Activated naive CD4-positive, alpha-beta T cell treated with anti-CD3 and anti-CD28 coated beads, Interleukin-2, amount 10 ng/mL, durations not matched to agents 7 days and 5 days (primary cell): ENCODE measurements at regions not wholly inside any gene's neighbourhood (a gene's known extent, or its start where the extent isn't known, plus 50 kb on each side); places are given as distances from the start of the nearest gene placed in this dataset.

Source experiments
- CTCF ChIA-PET: fragments of 350-600 bp; sonication (Branson Sonifier 250); formaldehyde crosslinking; loops from one replicate; lab custom pipeline; 2021; ENCODE audit warnings: antibody characterized with exemption; lab: Charles Lee
- DNase-seq: peaks from one replicate; pipeline ENCODE4 v3.0.0-alpha.2; 2020
- H3K27ac Mint-ChIP-seq: one replicate; pipeline ENCODE4 v1.8.0; 2021; ENCODE audit warnings: mild to moderate bottlenecking, moderate library complexity, mixed read lengths
- H3K27me3 Mint-ChIP-seq: one replicate; pipeline ENCODE4 v1.8.0; 2021; ENCODE audit warnings: mild to moderate bottlenecking, mixed read lengths
- H3K36me3 Mint-ChIP-seq: one replicate; pipeline ENCODE4 v1.8.0; 2021; ENCODE audit warnings: mixed read lengths
- H3K4me1 Mint-ChIP-seq: one replicate; pipeline ENCODE4 v1.8.0; 2021; ENCODE audit warnings: mixed read lengths
- H3K4me3 Mint-ChIP-seq: one replicate; pipeline ENCODE4 v1.8.0; 2021; ENCODE audit warnings: mild to moderate bottlenecking, moderate library complexity, mixed read lengths
- H3K9me3 Mint-ChIP-seq: one replicate; pipeline ENCODE4 v1.8.0; 2021; ENCODE audit warnings: mixed read lengths

GRCh38 chr4:138945840-138946239 lies 69.7 kb upstream of the NOCT start:
- no peaks in the 10 kb centered on the region for H3K36me3 Mint-ChIP-seq
- H3K4me1 Mint-ChIP-seq, result no peaks in the 10 kb centered on the region
- no peak for DNase-seq
- no peaks in the 10 kb centered on the region for H3K9me3 Mint-ChIP-seq
- no peak overlapping the region for H3K27ac Mint-ChIP-seq
- H3K4me3 Mint-ChIP-seq, result no peak overlapping the region
- CTCF ChIA-PET, result no interaction called here
- peaks cover 9% of the 10 kb centered on the region for H3K27me3 Mint-ChIP-seq

DNA sequence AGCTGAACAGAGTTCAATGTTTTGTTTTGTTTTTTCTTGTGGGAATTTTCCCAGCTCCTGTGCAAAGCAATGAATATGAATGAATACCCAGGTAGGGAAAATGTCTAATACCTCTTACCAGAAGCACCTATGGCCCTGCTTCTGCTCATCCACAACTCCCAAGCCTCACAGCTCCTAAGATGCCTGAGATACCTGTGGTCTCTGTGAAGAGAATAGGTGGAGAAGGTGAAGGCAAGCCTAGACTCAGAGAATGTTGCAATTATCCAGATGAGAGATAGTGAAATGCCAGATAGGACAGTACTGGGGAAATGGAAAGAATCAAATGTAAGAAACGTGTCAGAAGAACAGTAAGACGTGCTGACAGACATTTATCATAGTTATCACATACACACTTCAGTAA lies 70.2 kb upstream of the NOCT start:
- Mint-ChIP-seq H3K4me1 (no peaks in the 10 kb centered on the region), H3K27me3 (peaks cover 9% of the 10 kb centered on the region), H3K27ac (no peak overlapping the region), H3K9me3 (no peaks in the 10 kb centered on the region), H3K4me3 (no peak overlapping the region), H3K36me3 (no peaks in the 10 kb centered on the region)
- DNase-seq, result no peak
- CTCF ChIA-PET, result no interaction called here

DNA sequence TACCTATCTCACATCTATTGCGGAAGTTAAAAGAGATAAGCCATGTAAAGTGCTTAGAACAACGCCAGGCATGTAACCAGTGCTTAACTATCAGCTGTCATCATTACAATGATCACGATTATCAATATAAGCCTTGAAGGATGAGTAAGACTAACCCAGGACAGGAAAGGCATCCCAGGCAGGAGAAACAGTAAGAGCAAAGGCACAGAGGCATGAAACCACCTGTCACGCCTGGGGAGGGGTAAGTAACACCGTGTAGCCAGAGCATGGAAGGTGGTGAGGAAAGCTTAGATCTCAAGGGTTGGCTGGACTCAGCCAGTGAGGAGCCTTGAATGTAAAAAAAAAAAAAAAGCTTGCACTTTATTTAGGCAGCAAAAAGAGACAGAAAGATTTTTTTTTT lies 71.7 kb upstream of the NOCT start:
- no peaks in the 10 kb centered on the region for H3K36me3 Mint-ChIP-seq
- no peaks in the 10 kb centered on the region for H3K4me1 Mint-ChIP-seq
- H3K4me3 Mint-ChIP-seq, result no peak overlapping the region
- H3K27ac Mint-ChIP-seq, result no peak overlapping the region
- DNase-seq, result no peak
- no peaks in the 10 kb centered on the region for H3K9me3 Mint-ChIP-seq
- H3K27me3 Mint-ChIP-seq, result peaks cover 9% of the 10 kb centered on the region
- CTCF ChIA-PET, result no interaction called here

GRCh38 chr4:138941037-138941436 lies 74.5 kb upstream of the NOCT start:
- no peak overlapping the region for H3K27ac Mint-ChIP-seq
- H3K9me3 Mint-ChIP-seq, result no peaks in the 10 kb centered on the region
- H3K36me3 Mint-ChIP-seq, result no peaks in the 10 kb centered on the region
- CTCF ChIA-PET, result no interaction called here
- peaks cover 4% of the 10 kb centered on the region for H3K27me3 Mint-ChIP-seq
- no peak for DNase-seq
- no peaks in the 10 kb centered on the region for H3K4me1 Mint-ChIP-seq
- H3K4me3 Mint-ChIP-seq, result no peak overlapping the region

DNA sequence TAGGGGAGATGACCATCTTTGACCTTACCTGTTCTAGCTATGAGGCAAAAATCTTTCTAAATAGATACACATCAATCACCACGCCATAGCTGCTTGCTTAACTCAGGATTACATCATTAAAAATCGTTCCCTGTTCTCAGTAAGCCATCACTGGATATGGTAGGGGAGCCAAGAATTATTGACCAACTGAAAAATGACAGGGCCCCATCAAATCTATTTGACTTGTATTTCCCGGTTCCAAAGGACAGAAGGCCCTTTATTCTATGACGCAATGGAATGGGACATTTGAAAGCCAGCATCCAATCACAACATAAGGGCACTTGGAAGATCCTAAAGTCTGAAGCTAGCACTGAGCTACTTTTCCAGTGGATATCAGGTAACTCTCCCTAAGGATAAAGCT lies 75.6 kb upstream of the NOCT start:
- H3K9me3 Mint-ChIP-seq, result no peaks in the 10 kb centered on the region
- H3K27ac Mint-ChIP-seq, result no peak overlapping the region
- no peak overlapping the region for H3K4me3 Mint-ChIP-seq
- H3K36me3 Mint-ChIP-seq, result no peaks in the 10 kb centered on the region
- no peak for DNase-seq
- peaks cover 4% of the 10 kb centered on the region for H3K27me3 Mint-ChIP-seq
- CTCF ChIA-PET, result no interaction called here
- H3K4me1 Mint-ChIP-seq, result no peaks in the 10 kb centered on the region

DNA sequence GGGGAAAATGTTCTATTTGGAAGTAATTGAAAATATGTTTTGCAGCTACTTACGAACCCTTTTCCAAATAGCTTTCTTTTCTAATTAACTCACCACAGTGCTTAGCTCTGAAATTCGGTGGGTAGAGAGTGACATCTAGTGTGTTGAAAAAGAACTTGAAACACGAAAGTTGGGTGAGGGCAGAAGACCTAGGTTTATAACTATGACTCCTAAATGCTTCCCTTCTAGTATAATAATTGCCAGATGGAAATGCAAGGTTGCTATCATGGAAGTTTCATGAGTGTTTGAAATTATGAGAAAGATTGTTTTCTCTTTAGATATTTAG lies 77.3 kb upstream of the NOCT start:
- CTCF ChIA-PET, result interaction anchor here (0.6 to 1.5 kb wide), 8 partner anchors 9 to 1121 kb away, joined by 3 to 8 read pairs (median 4); no protein-coding TSS in a partner anchor
- no peak for DNase-seq
- peaks cover 4% of the 10 kb centered on the region for H3K27me3 Mint-ChIP-seq
- no peaks in the 10 kb centered on the region for H3K9me3 Mint-ChIP-seq
- no peak overlapping the region for H3K4me3 Mint-ChIP-seq
- no peaks in the 10 kb centered on the region for H3K4me1 Mint-ChIP-seq
- H3K27ac Mint-ChIP-seq, result no peak overlapping the region
- no peaks in the 10 kb centered on the region for H3K36me3 Mint-ChIP-seq

GRCh38 chr4:138935135-138935807 lies 80.3 kb upstream of the NOCT start:
- H3K27me3 Mint-ChIP-seq, result no peaks in the 10 kb centered on the region
- H3K27ac Mint-ChIP-seq, result no peak overlapping the region
- no peaks in the 10 kb centered on the region for H3K4me1 Mint-ChIP-seq
- CTCF ChIA-PET, result interaction anchor here (1.1 kb wide), 1 partner anchor 12 kb away, joined by 3 read pairs; no protein-coding TSS in a partner anchor
- H3K4me3 Mint-ChIP-seq, result no peak overlapping the region
- no peaks in the 10 kb centered on the region for H3K9me3 Mint-ChIP-seq
- no peak for DNase-seq
- H3K36me3 Mint-ChIP-seq, result no peaks in the 10 kb centered on the region

DNA sequence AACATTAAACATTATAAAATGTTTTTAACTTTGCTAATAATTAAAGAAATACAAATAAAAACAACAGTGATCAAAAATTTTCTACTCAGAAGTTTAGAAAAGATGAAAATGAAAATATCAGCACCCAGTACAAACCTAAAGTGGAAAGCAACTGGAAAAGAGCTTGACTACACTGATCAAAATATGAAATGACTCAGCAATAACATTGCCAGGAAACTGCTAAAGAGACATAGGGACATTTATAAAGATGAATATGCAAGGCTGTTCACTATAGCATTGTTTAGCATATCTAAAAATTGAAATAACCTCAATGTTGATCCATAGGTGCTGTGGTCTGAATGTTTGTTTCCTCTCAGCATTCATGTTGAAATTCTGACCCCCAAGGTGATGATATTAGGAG lies 88.5 kb upstream of the NOCT start:
- CTCF ChIA-PET, result no interaction called here
- no peak for DNase-seq
- Mint-ChIP-seq H3K9me3 (no peaks in the 10 kb centered on the region), H3K4me3 (no peak overlapping the region), H3K4me1 (no peaks in the 10 kb centered on the region), H3K27me3 (no peaks in the 10 kb centered on the region), H3K27ac (no peak overlapping the region), H3K36me3 (no peaks in the 10 kb centered on the region)

- H3K36me3 Mint-ChIP-seq, result no peaks in the 10 kb centered on the region
- CTCF ChIA-PET, result interaction anchor here (1.7 kb wide), 1 partner anchor 12 kb away, joined by 8 read pairs; no protein-coding TSS in a partner anchor
- H3K9me3 Mint-ChIP-seq, result no peaks in the 10 kb centered on the region
Observed at GRCh38 chr4:138925495-138925894, 90.1 kb upstream of the NOCT start.

DNA sequence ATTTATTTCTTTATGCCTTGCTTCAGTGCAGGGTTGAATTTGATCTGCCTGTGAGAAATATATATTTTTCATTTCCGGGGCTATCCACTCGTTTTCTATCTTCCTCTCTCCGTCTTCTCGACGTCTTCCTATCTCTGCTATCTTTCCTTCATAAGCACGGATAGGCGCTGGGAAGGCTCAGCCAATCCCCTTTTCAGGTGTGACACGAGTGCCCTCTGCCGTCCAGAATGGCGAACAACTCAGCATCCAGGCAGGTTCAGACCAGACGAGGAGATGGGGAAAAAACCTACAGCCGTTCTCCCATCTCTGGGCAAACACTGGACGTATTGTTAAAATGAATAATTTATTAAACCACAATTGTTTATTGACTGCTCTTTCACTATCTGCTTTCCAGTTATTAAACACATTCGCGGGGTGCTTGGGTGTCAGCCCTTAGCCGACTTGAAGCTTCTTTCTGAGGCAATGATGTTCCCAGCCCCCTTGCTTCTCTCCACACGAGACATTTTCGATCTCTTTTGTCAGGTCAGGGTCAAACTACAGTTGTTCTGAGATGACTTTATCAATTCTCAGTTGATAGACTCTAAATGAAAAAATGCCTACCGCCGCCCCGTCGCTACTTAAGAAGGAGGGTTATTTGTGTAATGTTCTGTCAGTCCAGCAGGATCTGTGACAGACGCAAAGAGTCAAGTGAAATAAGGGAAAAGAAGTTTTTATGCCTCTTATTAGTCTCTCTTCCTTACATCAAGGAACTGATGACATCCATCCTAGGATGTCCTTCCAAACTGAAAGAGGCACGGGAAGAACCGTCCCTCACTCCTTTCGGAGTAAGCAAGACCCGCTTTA lies 96.3 kb upstream of the NOCT start:
- Mint-ChIP-seq H3K4me1 (no peaks in the 10 kb centered on the region), H3K27ac (no peak overlapping the region), H3K36me3 (no peaks in the 10 kb centered on the region), H3K27me3 (peaks cover 4% of the 10 kb centered on the region), H3K9me3 (no peaks in the 10 kb centered on the region), H3K4me3 (no peak overlapping the region)
- peak; percentile 31 for DNase-seq
- CTCF ChIA-PET, result no interaction called here

More at GRCh38 chr4:138925495-138925894, 90.1 kb upstream of the NOCT start:
- DNase-seq, result no peak
- Mint-ChIP-seq H3K27ac (no peak overlapping the region), H3K27me3 (no peaks in the 10 kb centered on the region), H3K4me1 (no peaks in the 10 kb centered on the region), H3K4me3 (no peak overlapping the region)

- H3K27me3 Mint-ChIP-seq, result peaks cover 4% of the 10 kb centered on the region
- H3K9me3 Mint-ChIP-seq, result no peaks in the 10 kb centered on the region
- no peak overlapping the region for H3K27ac Mint-ChIP-seq
- no peaks in the 10 kb centered on the region for H3K36me3 Mint-ChIP-seq
- no peak for DNase-seq
- H3K4me1 Mint-ChIP-seq, result no peaks in the 10 kb centered on the region
- CTCF ChIA-PET, result no interaction called here
- no peak overlapping the region for H3K4me3 Mint-ChIP-seq
Observed at GRCh38 chr4:138918169-138918869, 97.3 kb upstream of the NOCT start.

DNA sequence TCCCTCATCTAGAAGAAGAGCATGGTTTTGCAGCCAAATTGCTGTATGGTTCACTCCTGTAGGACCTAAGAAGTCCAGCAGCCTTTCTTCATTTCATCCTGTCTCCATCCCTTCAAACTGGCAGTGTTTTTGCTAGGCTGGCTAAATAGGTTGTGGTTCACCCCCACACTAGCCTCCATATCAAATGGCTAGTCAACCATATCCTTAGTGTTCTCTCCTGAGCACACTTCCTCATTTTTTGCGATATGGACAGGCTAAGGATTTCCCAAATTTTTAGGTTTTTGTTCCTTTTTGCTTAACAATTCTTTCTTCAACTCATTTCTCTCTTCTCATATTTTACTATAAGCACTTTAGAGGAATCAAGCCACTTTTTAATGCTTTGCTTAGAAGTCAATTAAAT lies 98.8 kb upstream of the NOCT start:
- H3K9me3 Mint-ChIP-seq, result no peaks in the 10 kb centered on the region
- no peak overlapping the region for H3K4me3 Mint-ChIP-seq
- no peak for DNase-seq
- no peaks in the 10 kb centered on the region for H3K36me3 Mint-ChIP-seq
- H3K4me1 Mint-ChIP-seq, result no peaks in the 10 kb centered on the region
- H3K27me3 Mint-ChIP-seq, result peaks cover 11% of the 10 kb centered on the region
- CTCF ChIA-PET, result interaction anchor here (1.7 kb wide), 1 partner anchor 19 kb away, joined by 3 read pairs; no protein-coding TSS in a partner anchor
- no peak overlapping the region for H3K27ac Mint-ChIP-seq

DNA sequence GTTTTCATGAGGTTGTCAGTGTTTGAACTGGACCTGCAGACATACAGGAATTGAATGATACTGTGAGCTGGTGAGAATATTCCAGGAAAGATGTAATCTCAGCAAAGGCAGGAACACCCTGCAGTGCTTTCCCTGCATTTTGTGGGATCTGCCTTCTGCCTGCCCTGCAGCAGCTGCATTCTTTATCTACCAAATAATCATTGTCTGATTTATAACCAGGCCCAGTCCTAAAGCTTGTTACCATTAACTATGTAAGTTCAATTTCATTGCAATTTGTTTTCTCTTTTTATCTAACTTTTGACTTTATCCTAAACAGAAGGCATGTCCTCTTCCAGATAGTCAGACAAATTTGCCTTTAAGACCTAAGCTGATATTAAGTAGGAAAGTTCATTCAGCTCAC lies 99.8 kb upstream of the NOCT start:
- H3K36me3 Mint-ChIP-seq, result no peaks in the 10 kb centered on the region
- peaks cover 19% of the 10 kb centered on the region for H3K27me3 Mint-ChIP-seq
- H3K27ac Mint-ChIP-seq, result no peak overlapping the region
- DNase-seq, result no peak
- no peaks in the 10 kb centered on the region for H3K9me3 Mint-ChIP-seq
- H3K4me3 Mint-ChIP-seq, result no peak overlapping the region
- no peaks in the 10 kb centered on the region for H3K4me1 Mint-ChIP-seq
- CTCF ChIA-PET, result no interaction called here

DNA sequence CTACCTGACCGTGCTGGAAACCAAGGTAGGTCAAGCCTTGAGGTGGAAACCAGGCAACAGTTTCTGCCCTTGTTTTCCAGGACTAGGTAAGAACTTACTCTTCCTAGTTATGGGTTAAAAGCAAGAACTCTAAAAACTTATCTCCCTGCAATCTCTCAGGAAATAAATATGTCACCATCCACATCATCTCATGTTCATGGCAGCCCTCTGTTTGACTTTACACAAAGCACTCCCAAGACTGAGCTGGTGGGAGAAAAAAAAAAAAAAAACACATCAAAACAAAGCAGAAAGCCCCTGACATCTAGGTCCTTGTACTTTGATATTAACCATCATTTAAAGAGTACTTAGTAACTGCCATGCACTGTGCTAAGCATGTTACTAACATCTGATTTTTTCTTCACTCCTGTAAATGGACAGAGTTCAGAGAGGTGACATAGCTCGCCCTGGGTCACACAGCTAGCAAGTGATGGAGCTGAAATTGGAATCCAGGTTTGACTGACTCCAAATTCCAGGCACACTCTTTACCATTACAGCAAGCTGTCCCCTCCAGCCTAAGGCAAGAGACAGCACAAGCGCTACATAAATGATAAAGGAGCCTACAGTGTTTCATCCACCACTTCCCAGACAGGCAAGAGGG lies 102.8 kb upstream of the NOCT start:
- no peaks in the 10 kb centered on the region for H3K9me3 Mint-ChIP-seq
- H3K27ac Mint-ChIP-seq, result no peak overlapping the region
- no peaks in the 10 kb centered on the region for H3K4me1 Mint-ChIP-seq
- peaks cover 26% of the 10 kb centered on the region for H3K27me3 Mint-ChIP-seq
- no peaks in the 10 kb centered on the region for H3K36me3 Mint-ChIP-seq
- H3K4me3 Mint-ChIP-seq, result no peak overlapping the region
- CTCF ChIA-PET, result no interaction called here
- no peak for DNase-seq
